Liver (tissue), 3 donors: ENCODE measurements at regions not wholly inside any gene's neighbourhood (a gene's known extent, or its start where the extent isn't known, plus 50 kb on each side); places are given as distances from the start of the nearest gene placed in this dataset.

Experiments
- ATF3 ChIP-seq: IDR thresholded peaks from 2 replicates; pipeline ENCODE4 v1.6.1; 2016; ENCODE audit warnings: antibody characterized with exemption
- FOXA1 ChIP-seq: IDR thresholded peaks from 2 replicates; pipeline ENCODE4 v1.6.1; 2016; ENCODE audit warnings: antibody characterized with exemption
- HNF4A ChIP-seq, 2 donors: conservative IDR thresholded peaks; 2 replicates each; pipeline ENCODE4 v1.6.1; 2016; ENCODE audit warnings: antibody characterized with exemption in 2 of 2, mild to moderate bottlenecking in 2 of 2
- MAX ChIP-seq: IDR thresholded peaks from 2 replicates; pipeline ENCODE4 v1.6.1; 2016; ENCODE audit warnings: antibody characterized with exemption
- RAD21 ChIP-seq, 2 donors: IDR thresholded peaks; 2 replicates each; pipeline ENCODE4 v1.6.1; 2016; ENCODE audit warnings: antibody characterized with exemption in 2 of 2, mild to moderate bottlenecking in 2 of 2
- SP1 ChIP-seq: IDR thresholded peaks from 2 replicates; pipeline ENCODE4 v1.6.1; 2018; ENCODE audit warnings: antibody characterized with exemption, mild to moderate bottlenecking
- YY1 ChIP-seq: IDR thresholded peaks from 2 replicates; pipeline ENCODE4 v1.6.1; 2016; ENCODE audit warnings: antibody characterized with exemption, mild to moderate bottlenecking
- TF ChIP-seq, protein P1 (sequence below): fragments of 150-350 bp; IDR thresholded peaks from 2 replicates; pipeline ENCODE4 v1.5.1; 2017; ENCODE audit warnings: improper control_type of control experiment, low read depth, low read length; ENCODE audit not compliant: missing input control
- TF ChIP-seq, protein P2 (sequence below): IDR thresholded peaks from 2 replicates; pipeline ENCODE4 v1.6.1; 2016; ENCODE audit warnings: antibody characterized with exemption
- TF ChIP-seq, protein P3 (sequence below): IDR thresholded peaks from 2 replicates; pipeline ENCODE4 v1.6.1; 2016; ENCODE audit warnings: antibody characterized with exemption, mild to moderate bottlenecking
- donor health status: healthy.
- donor health status: healthy.

GRCh38 chr11:101254037-101254436 is 124.4 kb upstream of the PGR start:
- TF ChIP-seq, protein P1, sequence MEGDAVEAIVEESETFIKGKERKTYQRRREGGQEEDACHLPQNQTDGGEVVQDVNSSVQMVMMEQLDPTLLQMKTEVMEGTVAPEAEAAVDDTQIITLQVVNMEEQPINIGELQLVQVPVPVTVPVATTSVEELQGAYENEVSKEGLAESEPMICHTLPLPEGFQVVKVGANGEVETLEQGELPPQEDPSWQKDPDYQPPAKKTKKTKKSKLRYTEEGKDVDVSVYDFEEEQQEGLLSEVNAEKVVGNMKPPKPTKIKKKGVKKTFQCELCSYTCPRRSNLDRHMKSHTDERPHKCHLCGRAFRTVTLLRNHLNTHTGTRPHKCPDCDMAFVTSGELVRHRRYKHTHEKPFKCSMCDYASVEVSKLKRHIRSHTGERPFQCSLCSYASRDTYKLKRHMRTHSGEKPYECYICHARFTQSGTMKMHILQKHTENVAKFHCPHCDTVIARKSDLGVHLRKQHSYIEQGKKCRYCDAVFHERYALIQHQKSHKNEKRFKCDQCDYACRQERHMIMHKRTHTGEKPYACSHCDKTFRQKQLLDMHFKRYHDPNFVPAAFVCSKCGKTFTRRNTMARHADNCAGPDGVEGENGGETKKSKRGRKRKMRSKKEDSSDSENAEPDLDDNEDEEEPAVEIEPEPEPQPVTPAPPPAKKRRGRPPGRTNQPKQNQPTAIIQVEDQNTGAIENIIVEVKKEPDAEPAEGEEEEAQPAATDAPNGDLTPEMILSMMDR, result no peak
- TF ChIP-seq ATF3 (no peak), MAX (no peak), FOXA1 (no peak), SP1 (peak; percentile 49), HNF4A (conservative IDR thresholded peaks at IDR 0.05) (peak; percentile 36 to 53), YY1 (peak; percentile 24), RAD21 (IDR thresholded peaks at IDR 0.05) (no peak)
- TF ChIP-seq, protein P2, sequence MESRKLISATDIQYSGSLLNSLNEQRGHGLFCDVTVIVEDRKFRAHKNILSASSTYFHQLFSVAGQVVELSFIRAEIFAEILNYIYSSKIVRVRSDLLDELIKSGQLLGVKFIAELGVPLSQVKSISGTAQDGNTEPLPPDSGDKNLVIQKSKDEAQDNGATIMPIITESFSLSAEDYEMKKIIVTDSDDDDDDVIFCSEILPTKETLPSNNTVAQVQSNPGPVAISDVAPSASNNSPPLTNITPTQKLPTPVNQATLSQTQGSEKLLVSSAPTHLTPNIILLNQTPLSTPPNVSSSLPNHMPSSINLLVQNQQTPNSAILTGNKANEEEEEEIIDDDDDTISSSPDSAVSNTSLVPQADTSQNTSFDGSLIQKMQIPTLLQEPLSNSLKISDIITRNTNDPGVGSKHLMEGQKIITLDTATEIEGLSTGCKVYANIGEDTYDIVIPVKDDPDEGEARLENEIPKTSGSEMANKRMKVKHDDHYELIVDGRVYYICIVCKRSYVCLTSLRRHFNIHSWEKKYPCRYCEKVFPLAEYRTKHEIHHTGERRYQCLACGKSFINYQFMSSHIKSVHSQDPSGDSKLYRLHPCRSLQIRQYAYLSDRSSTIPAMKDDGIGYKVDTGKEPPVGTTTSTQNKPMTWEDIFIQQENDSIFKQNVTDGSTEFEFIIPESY, result no peak
- TF ChIP-seq, protein P3, sequence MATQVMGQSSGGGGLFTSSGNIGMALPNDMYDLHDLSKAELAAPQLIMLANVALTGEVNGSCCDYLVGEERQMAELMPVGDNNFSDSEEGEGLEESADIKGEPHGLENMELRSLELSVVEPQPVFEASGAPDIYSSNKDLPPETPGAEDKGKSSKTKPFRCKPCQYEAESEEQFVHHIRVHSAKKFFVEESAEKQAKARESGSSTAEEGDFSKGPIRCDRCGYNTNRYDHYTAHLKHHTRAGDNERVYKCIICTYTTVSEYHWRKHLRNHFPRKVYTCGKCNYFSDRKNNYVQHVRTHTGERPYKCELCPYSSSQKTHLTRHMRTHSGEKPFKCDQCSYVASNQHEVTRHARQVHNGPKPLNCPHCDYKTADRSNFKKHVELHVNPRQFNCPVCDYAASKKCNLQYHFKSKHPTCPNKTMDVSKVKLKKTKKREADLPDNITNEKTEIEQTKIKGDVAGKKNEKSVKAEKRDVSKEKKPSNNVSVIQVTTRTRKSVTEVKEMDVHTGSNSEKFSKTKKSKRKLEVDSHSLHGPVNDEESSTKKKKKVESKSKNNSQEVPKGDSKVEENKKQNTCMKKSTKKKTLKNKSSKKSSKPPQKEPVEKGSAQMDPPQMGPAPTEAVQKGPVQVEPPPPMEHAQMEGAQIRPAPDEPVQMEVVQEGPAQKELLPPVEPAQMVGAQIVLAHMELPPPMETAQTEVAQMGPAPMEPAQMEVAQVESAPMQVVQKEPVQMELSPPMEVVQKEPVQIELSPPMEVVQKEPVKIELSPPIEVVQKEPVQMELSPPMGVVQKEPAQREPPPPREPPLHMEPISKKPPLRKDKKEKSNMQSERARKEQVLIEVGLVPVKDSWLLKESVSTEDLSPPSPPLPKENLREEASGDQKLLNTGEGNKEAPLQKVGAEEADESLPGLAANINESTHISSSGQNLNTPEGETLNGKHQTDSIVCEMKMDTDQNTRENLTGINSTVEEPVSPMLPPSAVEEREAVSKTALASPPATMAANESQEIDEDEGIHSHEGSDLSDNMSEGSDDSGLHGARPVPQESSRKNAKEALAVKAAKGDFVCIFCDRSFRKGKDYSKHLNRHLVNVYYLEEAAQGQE, result no peak
